ENCODE measurements at regions not wholly inside any gene's neighbourhood (a gene's known extent, or its start where the extent isn't known, plus 50 kb on each side); places are given as distances from the start of the nearest gene placed in this dataset.

- TF ChIP-seq CTCF (IDR thresholded peaks at IDR 0.05 in 4 of 5, conservative IDR thresholded peaks at IDR 0.05 in 1 of 5) = no peak
- TF ChIP-seq POLR2A (IDR thresholded peaks at IDR 0.05) = no peak
Observed at GRCh38 chr6:74750826-74751225, 455.0 kb downstream of the COL12A1 start.
